ENCODE measurements at regions not wholly inside any gene's neighbourhood (a gene's known extent, or its start where the extent isn't known, plus 50 kb on each side); places are given as distances from the start of the nearest gene placed in this dataset.
"Not testable (repeated sequence)": the region's sequence is repeated elsewhere in the genome, so short reads cannot be mapped to it uniquely, and the experiment has no call there.

DNA sequence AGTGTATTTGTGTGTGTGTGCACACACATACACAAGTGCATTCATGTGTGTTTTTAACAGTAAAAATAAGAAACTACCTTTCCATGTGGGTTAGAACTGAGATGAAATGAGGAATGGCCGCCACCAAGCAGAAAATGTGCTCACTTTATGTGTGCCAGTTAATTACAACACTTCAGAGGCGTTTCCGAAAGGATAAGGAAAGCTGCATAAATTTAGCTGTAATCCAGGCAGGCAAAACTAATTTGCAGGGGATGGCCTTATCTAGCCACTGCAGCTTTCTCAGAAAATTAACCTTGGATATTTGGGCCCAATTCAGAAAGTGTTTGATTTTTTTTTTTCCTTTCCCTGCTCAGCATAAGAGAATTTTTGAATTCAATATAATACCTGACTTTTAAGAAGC lies 328.8 kb upstream of the PHF14 start:
- TF ChIP-seq, protein P1, sequence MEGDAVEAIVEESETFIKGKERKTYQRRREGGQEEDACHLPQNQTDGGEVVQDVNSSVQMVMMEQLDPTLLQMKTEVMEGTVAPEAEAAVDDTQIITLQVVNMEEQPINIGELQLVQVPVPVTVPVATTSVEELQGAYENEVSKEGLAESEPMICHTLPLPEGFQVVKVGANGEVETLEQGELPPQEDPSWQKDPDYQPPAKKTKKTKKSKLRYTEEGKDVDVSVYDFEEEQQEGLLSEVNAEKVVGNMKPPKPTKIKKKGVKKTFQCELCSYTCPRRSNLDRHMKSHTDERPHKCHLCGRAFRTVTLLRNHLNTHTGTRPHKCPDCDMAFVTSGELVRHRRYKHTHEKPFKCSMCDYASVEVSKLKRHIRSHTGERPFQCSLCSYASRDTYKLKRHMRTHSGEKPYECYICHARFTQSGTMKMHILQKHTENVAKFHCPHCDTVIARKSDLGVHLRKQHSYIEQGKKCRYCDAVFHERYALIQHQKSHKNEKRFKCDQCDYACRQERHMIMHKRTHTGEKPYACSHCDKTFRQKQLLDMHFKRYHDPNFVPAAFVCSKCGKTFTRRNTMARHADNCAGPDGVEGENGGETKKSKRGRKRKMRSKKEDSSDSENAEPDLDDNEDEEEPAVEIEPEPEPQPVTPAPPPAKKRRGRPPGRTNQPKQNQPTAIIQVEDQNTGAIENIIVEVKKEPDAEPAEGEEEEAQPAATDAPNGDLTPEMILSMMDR (IDR thresholded peaks at IDR 0.05; ENCODE audit: low read depth, low read length): no peak
- no peaks in the 10 kb centered on the region for H3K36me3 ChIP-seq
- no peaks in the 10 kb centered on the region for H3K4me1 ChIP-seq (ENCODE audit: low read depth)
- no peaks in the 10 kb centered on the region for H3K27me3 ChIP-seq
- DNase-seq (ENCODE audit: low read depth in 1 of 2, low spot score in 1 of 2): no peak
- no peak overlapping the region for H3K4me3 ChIP-seq
- H3K9me3 ChIP-seq (ENCODE audit: low read depth): no peaks in the 10 kb centered on the region
- no peak overlapping the region for H3K27ac ChIP-seq

DNA sequence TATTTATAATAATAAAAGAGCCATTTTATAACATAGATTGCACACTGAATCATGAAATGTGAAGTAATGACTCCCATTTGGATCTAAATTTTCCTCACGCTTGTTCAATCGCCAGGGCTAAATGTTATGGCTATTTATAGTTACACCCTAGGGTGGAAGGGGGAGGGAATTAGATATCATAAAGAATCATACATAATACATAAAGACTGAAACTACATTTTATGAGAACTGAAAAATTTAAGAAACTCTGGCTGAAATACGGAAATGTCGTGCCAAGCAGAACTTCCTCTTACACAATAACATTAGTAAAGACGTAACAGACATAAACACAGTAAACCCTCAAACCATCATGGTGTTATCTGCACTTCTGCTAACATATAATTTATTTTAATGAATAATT lies 327.5 kb upstream of the PHF14 start:
- no peak for DNase-seq (ENCODE audit: low read depth in 1 of 2, low spot score in 1 of 2)
- H3K4me1 ChIP-seq (ENCODE audit: low read depth): no peaks in the 10 kb centered on the region
- no peak overlapping the region for H3K4me3 ChIP-seq
- H3K36me3 ChIP-seq: no peaks in the 10 kb centered on the region
- H3K27me3 ChIP-seq: no peaks in the 10 kb centered on the region
- TF ChIP-seq, protein P1 (IDR thresholded peaks at IDR 0.05; ENCODE audit: low read depth, low read length): no peak
- H3K9me3 ChIP-seq (ENCODE audit: low read depth): no peaks in the 10 kb centered on the region
- no peak overlapping the region for H3K27ac ChIP-seq

DNA sequence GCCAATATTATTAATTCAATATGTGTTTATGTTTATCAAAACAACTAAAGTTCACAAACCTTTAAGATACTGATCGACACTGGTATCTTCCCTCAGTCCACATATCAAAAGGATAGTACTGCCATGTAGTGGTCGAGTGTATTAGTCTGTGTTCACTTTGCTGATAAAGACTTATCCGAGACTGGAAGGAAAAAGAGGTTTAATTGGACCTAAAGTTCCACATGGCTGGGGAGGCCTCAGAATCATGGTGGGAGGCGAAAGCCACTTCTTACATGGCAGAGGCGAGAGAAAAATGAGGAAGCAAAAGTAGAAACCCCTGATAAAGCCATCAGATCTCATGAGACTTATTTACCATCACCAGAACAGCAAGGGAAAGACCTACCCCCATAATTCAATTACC lies 325.4 kb upstream of the PHF14 start:
- H3K9me3 ChIP-seq (ENCODE audit: low read depth): no peaks in the 10 kb centered on the region
- H3K27ac ChIP-seq: no peak overlapping the region
- no peak overlapping the region for H3K4me3 ChIP-seq
- H3K4me1 ChIP-seq (ENCODE audit: low read depth): no peaks in the 10 kb centered on the region
- TF ChIP-seq, protein P1 (IDR thresholded peaks at IDR 0.05; ENCODE audit: low read depth, low read length): no peak
- DNase-seq (ENCODE audit: low read depth in 1 of 2, low spot score in 1 of 2): no peak
- H3K36me3 ChIP-seq: no peaks in the 10 kb centered on the region
- H3K27me3 ChIP-seq: no peaks in the 10 kb centered on the region

DNA sequence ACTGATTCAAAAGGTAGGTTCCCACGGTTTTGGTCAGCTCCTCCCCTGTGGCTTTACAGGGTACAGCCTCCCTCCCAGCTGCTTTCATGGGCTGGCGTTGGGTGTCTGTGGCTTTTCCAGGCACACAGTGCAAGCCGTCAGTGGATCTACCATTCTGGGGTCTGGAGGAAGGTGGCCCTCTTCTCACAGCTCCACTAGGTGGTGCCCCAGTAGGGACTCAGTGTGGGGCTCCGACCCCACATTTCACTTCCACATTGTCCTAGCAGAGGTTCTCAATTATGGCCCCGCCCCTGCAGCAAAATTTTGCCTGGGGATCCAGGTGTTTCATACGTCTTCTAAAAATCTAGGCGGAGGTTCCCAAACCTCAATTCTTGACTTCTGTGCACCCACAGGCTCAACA lies 324.6 kb upstream of the PHF14 start:
- not testable (repeated sequence) for H3K27ac ChIP-seq; DNase-seq (ENCODE audit: low read depth in 1 of 2, low spot score in 1 of 2); H3K4me3 ChIP-seq; H3K4me1 ChIP-seq (ENCODE audit: low read depth); H3K9me3 ChIP-seq (ENCODE audit: low read depth); H3K27me3 ChIP-seq; H3K36me3 ChIP-seq

DNA sequence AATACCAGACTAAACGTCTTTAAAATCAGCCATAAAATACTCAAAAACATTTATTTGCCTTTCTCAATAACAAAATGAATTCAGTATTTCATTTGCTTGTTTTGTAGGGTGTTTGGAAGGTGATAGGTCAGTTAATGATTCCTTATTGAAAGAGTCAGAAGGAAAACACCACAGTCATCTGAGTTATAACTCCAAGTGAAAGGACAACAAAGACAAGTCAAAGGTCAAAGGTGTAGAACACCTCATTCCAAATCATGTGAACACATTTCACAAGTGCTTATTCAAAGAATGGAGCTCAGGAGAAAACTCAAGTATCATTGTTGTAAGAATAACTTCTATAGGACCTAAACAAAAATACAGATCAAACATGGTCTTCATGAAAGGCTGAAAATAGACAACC lies 318.6 kb upstream of the PHF14 start:
- Histone ChIP-seq H3K9me3 (ENCODE audit: low read depth) (no peaks in the 10 kb centered on the region), H3K4me3 (no peak overlapping the region), H3K27me3 (no peaks in the 10 kb centered on the region), H3K27ac (no peak overlapping the region), H3K4me1 (ENCODE audit: low read depth) (no peaks in the 10 kb centered on the region), H3K36me3 (no peaks in the 10 kb centered on the region)
- no peak for DNase-seq (ENCODE audit: low read depth in 1 of 2, low spot score in 1 of 2)
- TF ChIP-seq, protein P1 (IDR thresholded peaks at IDR 0.05; ENCODE audit: low read depth, low read length): no peak

DNA sequence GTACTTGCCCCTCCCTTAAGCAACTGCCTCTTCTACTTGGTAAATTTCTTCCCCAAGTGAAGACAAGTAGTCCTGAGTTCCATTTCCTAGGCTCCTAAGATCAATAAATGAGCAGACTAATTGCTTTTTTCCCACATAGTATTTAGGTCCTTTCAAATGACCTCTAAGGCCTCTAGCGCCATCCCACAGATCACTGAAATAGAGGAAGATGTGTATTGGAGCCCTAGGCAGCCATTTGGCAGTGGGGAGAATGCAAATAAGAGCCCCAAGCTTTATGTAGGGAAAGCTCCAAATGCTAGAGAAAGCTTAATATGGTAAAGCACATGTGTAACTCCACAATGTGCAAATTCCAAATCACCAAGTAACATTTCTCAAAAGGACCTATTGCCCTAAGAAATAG lies 316.5 kb upstream of the PHF14 start:
- H3K4me3 ChIP-seq: no peak overlapping the region
- DNase-seq (ENCODE audit: low read depth in 1 of 2, low spot score in 1 of 2): no peak

More for the DNA sequence above, 316.5 kb upstream of the PHF14 start:
- no peaks in the 10 kb centered on the region for H3K9me3 ChIP-seq (ENCODE audit: low read depth)
- H3K27me3 ChIP-seq: no peaks in the 10 kb centered on the region
- no peak overlapping the region for H3K27ac ChIP-seq
- TF ChIP-seq, protein P1 (IDR thresholded peaks at IDR 0.05; ENCODE audit: low read depth, low read length): no peak
- H3K4me1 ChIP-seq (ENCODE audit: low read depth): no peaks in the 10 kb centered on the region
- H3K36me3 ChIP-seq: no peaks in the 10 kb centered on the region

Measured in cardiac muscle cell (in vitro differentiated cells and primary cell).